Sigmoid colon (tissue), 4 donors: ENCODE measurements at regions not wholly inside any gene's neighbourhood (a gene's known extent, or its start where the extent isn't known, plus 50 kb on each side); places are given as distances from the start of the nearest gene placed in this dataset.

Source experiments
- CTCF ChIP-seq, 4 experiments: fragments of 450-650 bp in 3 of 4; fragments of 200-600 bp in 1 of 4; IDR thresholded peaks; one replicate each; pipeline ENCODE4 v1.5.1; 2016 to 2019; ENCODE audit warnings: antibody characterized with exemption in 4 of 4, mild to moderate bottlenecking in 3 of 4, moderate library complexity in 2 of 4
- EP300 ChIP-seq, 4 donors: sonication (generic); formaldehyde crosslinking; IDR thresholded peaks; one replicate each; pipeline ENCODE4 v1.6.1; 2017; ENCODE audit warnings: antibody characterized with exemption in 4 of 4
- POLR2A ChIP-seq, 2 donors: fragments of 450-650 bp; IDR thresholded peaks; one replicate each; pipeline ENCODE4 v1.6.1; 2016; ENCODE audit warnings: antibody characterized with exemption in 2 of 2, mild to moderate bottlenecking in 2 of 2, moderate library complexity in 2 of 2
- POLR2AphosphoS5 ChIP-seq, 4 donors: sonication (generic); formaldehyde crosslinking; IDR thresholded peaks; one replicate each; pipeline ENCODE4 v1.6.1; 2017; ENCODE audit warnings: antibody characterized with exemption in 4 of 4

- no peak for TF ChIP-seq CTCF (IDR thresholded peaks at IDR 0.05)
- TF ChIP-seq POLR2A (IDR thresholded peaks at IDR 0.05) = no peak
- TF ChIP-seq EP300 (IDR thresholded peaks at IDR 0.05) = no peak
- TF ChIP-seq POLR2AphosphoS5 (IDR thresholded peaks at IDR 0.05) = no peak
Measured at GRCh38 chr2:62642429-62643099, 62.9 kb upstream of the EHBP1 start.
